Loucy (cell line): ENCODE measurements at regions not wholly inside any gene's neighbourhood (a gene's known extent, or its start where the extent isn't known, plus 50 kb on each side); places are given as distances from the start of the nearest gene placed in this dataset.

Source experiments
- CTCF ChIP-seq: fragments of 200-600 bp; sonication (generic); conservative IDR thresholded peaks from 2 replicates; pipeline ENCODE4 v1.5.1; 2014; ENCODE audit warnings: mild to moderate bottlenecking, antibody characterized with exemption, low read length
- EZH2phosphoT487 ChIP-seq: fragments of 200-600 bp; IDR thresholded peaks from 2 replicates; pipeline ENCODE4 v1.6.1; 2018; ENCODE audit warnings: antibody characterized with exemption, mild to moderate bottlenecking, moderate library complexity, borderline replicate concordance

- TF ChIP-seq EZH2phosphoT487 (no peak), CTCF (no peak)
These were observed 290.5 kb downstream of the NUAK1 start for GRCh38 chr12:105848286-105848685.
